OCI-LY3 (cell line): ENCODE measurements at regions not wholly inside any gene's neighbourhood (a gene's known extent, or its start where the extent isn't known, plus 50 kb on each side); places are given as distances from the start of the nearest gene placed in this dataset.

Experiments
- H2AFZ ChIP-seq: fragments of 200-600, 300-600 bp; shearing (Covaris generic); 2 replicates; pipeline ENCODE4 v1.6.0; 2014; ENCODE audit warnings: antibody characterized with exemption, low read depth, low read length
- H3K27ac ChIP-seq: fragments of 200-600, 300-600 bp; sonication (generic); 2 replicates; pipeline ENCODE4 v1.5.1; 2014; ENCODE audit warnings: mild to moderate bottlenecking, low read length, moderate library complexity, mixed read lengths
- H3K27me3 ChIP-seq: fragments of 200-600, 300-600 bp; sonication (generic); 2 replicates; pipeline ENCODE4 v1.6.1; 2014; ENCODE audit warnings: low read depth, low read length, mixed read lengths
- H3K36me3 ChIP-seq: fragments of 200-600, 300-600 bp; sonication (generic); replicated peaks from 2 replicates; pipeline ENCODE3; 2014; ENCODE audit warnings: low read depth, low read length, mixed read lengths
- H3K4me1 ChIP-seq: fragments of 300-600, 200-600 bp; sonication (generic); 2 replicates; pipeline ENCODE4 v1.6.1; 2014; ENCODE audit warnings: low read length, mixed read lengths
- H3K4me2 ChIP-seq: fragments of 200-600, 300-600 bp; sonication (generic); 2 replicates; pipeline ENCODE4 v1.6.1; 2014; ENCODE audit warnings: low read length, mixed read lengths
- H3K4me3 ChIP-seq: fragments of 300-600, 200-600 bp; sonication (generic); 2 replicates; pipeline ENCODE4 v1.5.1; 2014; ENCODE audit warnings: antibody characterized with exemption, mild to moderate bottlenecking, low read length, moderate library complexity
- H3K79me2 ChIP-seq: fragments of 300-600, 200-600 bp; shearing (Covaris generic); 2 replicates; pipeline ENCODE4 v1.6.1; 2014; ENCODE audit warnings: mild to moderate bottlenecking, low read length, mixed read lengths
- H3K9ac ChIP-seq: fragments of 300-600, 200-600 bp; shearing (Covaris generic); 2 replicates; pipeline ENCODE4 v1.6.0; 2014; ENCODE audit warnings: mild to moderate bottlenecking, low read length, moderate library complexity
- H3K9me3 ChIP-seq: fragments of 200-600, 300-600 bp; shearing (Covaris generic); 2 replicates; pipeline ENCODE4 v1.6.1; 2014; ENCODE audit warnings: low read length, mixed read lengths; ENCODE audit not compliant: insufficient read depth
- H4K20me1 ChIP-seq: fragments of 200-600, 300-600 bp; sonication (generic); 2 replicates; pipeline ENCODE4 v1.6.1; 2016; ENCODE audit warnings: low read length, mixed read lengths; ENCODE audit not compliant: insufficient read depth
- CTCF ChIP-seq: fragments of 200-600, 300-600 bp; sonication (generic); IDR thresholded peaks from 2 replicates; pipeline ENCODE4 v1.5.1; 2014; ENCODE audit warnings: antibody characterized with exemption, low read length, low read depth
- EZH2phosphoT487 ChIP-seq: fragments of 200-600 bp; shearing (Covaris generic); IDR thresholded peaks from 2 replicates; pipeline ENCODE4 v1.6.1; 2018; ENCODE audit warnings: antibody characterized with exemption, mixed run types, low read depth

GRCh38 chr6:169954977-169955376 is 203.6 kb downstream of the ERMARD start:
- H3K4me3 ChIP-seq, result no peak overlapping the region
- TF ChIP-seq EZH2phosphoT487 (no peak), CTCF (no peak)
- no peaks in the 10 kb centered on the region for H3K27me3 ChIP-seq
- H3K27ac ChIP-seq, result no peak overlapping the region
- no peaks in the 10 kb centered on the region for H4K20me1 ChIP-seq
- no peaks in the 10 kb centered on the region for H3K79me2 ChIP-seq
- no peak overlapping the region for H3K4me2 ChIP-seq
- H3K36me3 ChIP-seq, result no peaks in the 10 kb centered on the region
- no peak overlapping the region for H2AFZ ChIP-seq
- H3K4me1 ChIP-seq, result no peaks in the 10 kb centered on the region
- H3K9ac ChIP-seq, result no peak overlapping the region
- no peaks in the 10 kb centered on the region for H3K9me3 ChIP-seq

DNA sequence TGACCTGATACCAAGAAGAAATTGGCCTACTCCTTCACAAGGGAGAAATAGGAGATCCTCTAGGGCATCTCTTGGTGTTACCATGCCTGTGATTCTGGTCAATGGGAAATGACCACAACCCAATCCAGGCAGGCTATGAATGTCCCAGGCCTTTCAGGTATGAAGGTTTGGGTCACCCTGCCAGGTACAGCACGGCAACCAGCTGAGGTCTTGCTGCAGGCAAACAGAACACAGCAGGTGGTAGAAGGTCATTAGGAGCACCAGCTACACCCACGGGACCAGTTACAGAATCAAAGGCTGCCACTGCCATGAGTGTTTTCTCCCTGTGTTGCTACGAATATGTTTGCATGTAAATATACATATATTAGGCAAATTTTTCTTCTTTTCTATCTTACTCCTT is 202.3 kb downstream of the ERMARD start:
- H3K4me1 ChIP-seq, result peaks cover 6% of the 10 kb centered on the region
- no peaks in the 10 kb centered on the region for H3K27me3 ChIP-seq
- no peak overlapping the region for H3K4me3 ChIP-seq
- no peaks in the 10 kb centered on the region for H3K79me2 ChIP-seq
- H3K4me2 ChIP-seq, result no peak overlapping the region
- H4K20me1 ChIP-seq, result no peaks in the 10 kb centered on the region
- H3K9ac ChIP-seq, result no peak overlapping the region
- H3K27ac ChIP-seq, result no peak overlapping the region
- H3K9me3 ChIP-seq, result no peaks in the 10 kb centered on the region
- TF ChIP-seq CTCF (no peak), EZH2phosphoT487 (no peak)
- no peak overlapping the region for H2AFZ ChIP-seq
- H3K36me3 ChIP-seq, result no peaks in the 10 kb centered on the region

GRCh38 chr6:169950558-169950957 is 199.1 kb downstream of the ERMARD start:
- no peak overlapping the region for H3K4me2 ChIP-seq
- TF ChIP-seq EZH2phosphoT487 (no peak), CTCF (peak; percentile 41)
- H3K9me3 ChIP-seq, result no peaks in the 10 kb centered on the region
- peaks cover 6% of the 10 kb centered on the region for H3K4me1 ChIP-seq
- H3K9ac ChIP-seq, result no peak overlapping the region
- H3K27ac ChIP-seq, result no peak overlapping the region
- H3K4me3 ChIP-seq, result no peak overlapping the region
- no peak overlapping the region for H2AFZ ChIP-seq
- H3K79me2 ChIP-seq, result no peaks in the 10 kb centered on the region
- H4K20me1 ChIP-seq, result no peaks in the 10 kb centered on the region
- no peaks in the 10 kb centered on the region for H3K27me3 ChIP-seq
- H3K36me3 ChIP-seq, result no peaks in the 10 kb centered on the region

DNA sequence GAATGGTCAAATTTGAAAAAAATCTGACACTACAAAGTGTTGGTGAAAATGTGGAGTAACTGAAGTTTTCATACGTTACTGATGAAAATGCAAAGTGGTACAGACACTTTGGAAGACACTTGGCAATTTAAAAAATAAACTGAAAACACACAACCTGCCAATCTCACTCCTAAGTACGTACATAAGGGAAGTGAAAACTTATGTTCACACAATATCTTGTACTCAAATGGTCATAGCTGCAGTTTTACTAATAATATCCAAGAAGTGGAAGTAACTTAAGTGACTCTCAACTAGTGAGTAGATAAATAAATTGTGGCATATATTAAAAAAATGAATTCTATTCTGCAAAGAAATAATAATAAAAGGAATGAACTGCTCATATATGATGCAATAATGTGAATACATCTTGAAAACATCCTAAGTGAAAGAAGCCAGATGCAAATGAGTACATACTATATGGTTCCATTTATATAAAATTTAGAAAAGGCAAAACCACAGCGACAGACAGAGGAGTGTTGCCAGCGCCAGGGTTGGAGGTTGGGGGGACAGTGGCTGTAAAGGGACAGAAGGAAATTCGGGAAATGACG is 198.2 kb downstream of the ERMARD start:
- Histone ChIP-seq H3K4me3 (no peak overlapping the region), H3K27ac (no peak overlapping the region), H3K36me3 (no peaks in the 10 kb centered on the region), H3K9me3 (no peaks in the 10 kb centered on the region), H2AFZ (no peak overlapping the region), H4K20me1 (no peaks in the 10 kb centered on the region), H3K27me3 (no peaks in the 10 kb centered on the region), H3K9ac (no peak overlapping the region), H3K4me2 (no peak overlapping the region), H3K4me1 (peaks cover 6% of the 10 kb centered on the region), H3K79me2 (no peaks in the 10 kb centered on the region)
- TF ChIP-seq CTCF, result no peak
- no peak for TF ChIP-seq EZH2phosphoT487
